ENCODE measurements at regions not wholly inside any gene's neighbourhood (a gene's known extent, or its start where the extent isn't known, plus 50 kb on each side); places are given as distances from the start of the nearest gene placed in this dataset.

- no peak for TF ChIP-seq POLR2A (IDR thresholded peaks at IDR 0.05; ENCODE audit: low read length)
- no peak for TF ChIP-seq GATA1 (IDR thresholded peaks at IDR 0.05; ENCODE audit: low read depth, low read length)
These were observed 158.7 kb upstream of the KLF4 start for GRCh38 chr9:107648153-107648715.

Measured in erythroblast (primary cell).